GM06990 (cell line): ENCODE measurements at regions not wholly inside any gene's neighbourhood (a gene's known extent, or its start where the extent isn't known, plus 50 kb on each side); places are given as distances from the start of the nearest gene placed in this dataset.

Source experiments
- DNase-seq: peaks from one replicate; pipeline ENCODE4 v3.0.0-alpha.2; 2011; ENCODE audit not compliant: insufficient read length; ENCODE audit errors: extremely low read depth
- H3K27me3 ChIP-seq: replicated peaks from 2 replicates; pipeline ENCODE4 v1.6.0; 2011; ENCODE audit warnings: low read length; ENCODE audit not compliant: control insufficient read depth, insufficient read depth
- H3K36me3 ChIP-seq: 2 replicates; pipeline ENCODE4 v1.5.1; 2011; ENCODE audit warnings: low read length; ENCODE audit not compliant: control insufficient read depth, insufficient read depth
- H3K4me3 ChIP-seq: replicated peaks from 2 replicates; pipeline ENCODE4 v1.5.1; 2011; ENCODE audit warnings: low read depth, mild to moderate bottlenecking, control low read depth, low read length
- CTCF ChIP-seq: IDR thresholded peaks from 2 replicates; pipeline ENCODE4 v1.5.1; 2011; ENCODE audit warnings: low read length, control low read depth, mild to moderate bottlenecking, inconsistent platforms; ENCODE audit not compliant: insufficient read depth, poor library complexity, severe bottlenecking

- TF ChIP-seq CTCF = no peak
- Histone ChIP-seq H3K4me3 (no peak overlapping the region), H3K36me3 (no peaks in the 10 kb centered on the region), H3K27me3 (no peaks in the 10 kb centered on the region; the same call in 1 of the 2 replicates)
- DNase-seq = no peak
Observed at GRCh38 chr2:105575499-105576025, 169.2 kb upstream of the NCK2 start.

- Histone ChIP-seq H3K27me3 (no peaks in the 10 kb centered on the region), H3K4me3 (no peak overlapping the region), H3K36me3 (no peaks in the 10 kb centered on the region)
- no peak for DNase-seq
- TF ChIP-seq CTCF = no peak
Observed at GRCh38 chr2:105574796-105575344, 169.8 kb upstream of the NCK2 start.

GRCh38 chr2:105573910-105574655, 170.6 kb upstream of the NCK2 start:
- no peak for TF ChIP-seq CTCF
- DNase-seq = no peak
- Histone ChIP-seq H3K27me3 (no peaks in the 10 kb centered on the region), H3K4me3 (no peak overlapping the region; the same call in 1 of the 2 replicates), H3K36me3 (no peaks in the 10 kb centered on the region)

GRCh38 chr2:105573490-105573889, 171.2 kb upstream of the NCK2 start:
- no peak for TF ChIP-seq CTCF
- no peaks in the 10 kb centered on the region for H3K27me3 ChIP-seq
- no peak for DNase-seq
- no peak overlapping the region; the same call in 1 of the 2 replicates for H3K4me3 ChIP-seq
- no peaks in the 10 kb centered on the region for H3K36me3 ChIP-seq

GRCh38 chr2:105571445-105571987, 172.7 kb upstream of the FHL2 start:
- Histone ChIP-seq H3K27me3 (no peaks in the 10 kb centered on the region), H3K36me3 (no peaks in the 10 kb centered on the region), H3K4me3 (no peak overlapping the region)
- TF ChIP-seq CTCF = no peak
- DNase-seq = no peak
